ENCODE measurements at regions not wholly inside any gene's neighbourhood (a gene's known extent, or its start where the extent isn't known, plus 50 kb on each side); places are given as distances from the start of the nearest gene placed in this dataset.

- no peak overlapping the region for H3K4me3 ChIP-seq (replicated peaks in 1 of 2; ENCODE audit: low read depth in 2 of 2, low read length in 2 of 2)
- no peak for TF ChIP-seq CTCF (IDR thresholded peaks at IDR 0.05; ENCODE audit: low read depth, low read length)
- DNase-seq (ENCODE audit: low read depth in 2 of 2): peak in 1 of 2 donors; percentile 43
These were observed 201.2 kb upstream of the CDKN2B start for GRCh38 chr9:22210262-22210661.

- no peak for DNase-seq (ENCODE audit: low read depth in 2 of 2)
- TF ChIP-seq CTCF (IDR thresholded peaks at IDR 0.05; ENCODE audit: low read depth, low read length): no peak
- H3K4me3 ChIP-seq (replicated peaks in 1 of 2; ENCODE audit: low read depth in 2 of 2, low read length in 2 of 2): no peak overlapping the region
These were observed 201.8 kb upstream of the CDKN2B start for GRCh38 chr9:22210936-22211335.

- DNase-seq (ENCODE audit: low read depth in 2 of 2): peak; percentile 93 to 97
- no peak overlapping the region for H3K4me3 ChIP-seq (replicated peaks in 1 of 2; ENCODE audit: low read depth in 2 of 2, low read length in 2 of 2)
- TF ChIP-seq CTCF (IDR thresholded peaks at IDR 0.05; ENCODE audit: low read depth, low read length): no peak
These were observed 202.7 kb upstream of the CDKN2B start for GRCh38 chr9:22211588-22212360.

GRCh38 chr9:22214021-22214420 is 204.9 kb upstream of the CDKN2B start:
- no peak overlapping the region for H3K4me3 ChIP-seq (replicated peaks in 1 of 2; ENCODE audit: low read depth in 2 of 2, low read length in 2 of 2)
- DNase-seq (ENCODE audit: low read depth in 2 of 2): peak in 1 of 2 donors; percentile 40
- no peak for TF ChIP-seq CTCF (IDR thresholded peaks at IDR 0.05; ENCODE audit: low read depth, low read length)

- TF ChIP-seq CTCF (IDR thresholded peaks at IDR 0.05; ENCODE audit: low read depth, low read length): no peak
- peak in 1 of 2 donors; percentile 60 for DNase-seq (ENCODE audit: low read depth in 2 of 2)
These were observed 205.5 kb upstream of the CDKN2B start for GRCh38 chr9:22214497-22215031.

GRCh38 chr9:22215521-22215920 is 206.4 kb upstream of the CDKN2B start:
- TF ChIP-seq CTCF (IDR thresholded peaks at IDR 0.05; ENCODE audit: low read depth, low read length): no peak
- no peak overlapping the region for H3K4me3 ChIP-seq (replicated peaks in 1 of 2; ENCODE audit: low read depth in 2 of 2, low read length in 2 of 2)
- no peak for DNase-seq (ENCODE audit: low read depth in 2 of 2)

More at GRCh38 chr9:22214497-22215031, 205.5 kb upstream of the CDKN2B start:
- H3K4me3 ChIP-seq (replicated peaks in 1 of 2; ENCODE audit: low read depth in 2 of 2, low read length in 2 of 2): no peak overlapping the region

Data from cardiac fibroblast (primary cell).